ENCODE measurements at regions not wholly inside any gene's neighbourhood (a gene's known extent, or its start where the extent isn't known, plus 50 kb on each side); places are given as distances from the start of the nearest gene placed in this dataset.

DNA sequence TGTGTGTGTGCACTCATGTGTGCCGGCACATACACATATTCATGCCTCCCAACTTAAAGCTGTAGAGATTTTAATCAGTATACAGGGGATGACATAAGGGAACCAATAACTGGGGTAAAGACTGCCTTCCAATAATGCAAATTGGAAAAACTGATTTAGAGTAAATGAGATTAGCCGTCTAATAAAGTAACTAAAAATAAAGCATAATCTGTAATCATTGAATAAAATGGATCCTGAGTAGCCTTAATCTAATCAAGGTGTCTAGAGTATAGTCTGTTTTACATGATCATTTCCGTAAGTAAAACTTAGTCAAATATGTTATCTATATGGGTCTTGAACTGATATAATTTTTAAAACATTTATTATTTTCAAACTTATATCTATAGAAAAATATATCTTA, 925.8 kb downstream of the FSTL5 start:
- no peak overlapping the region for H3K4me3 ChIP-seq
- intact Hi-C loops (cut with DNase I), result no loop called here
- ATAC-seq, result no peak

DNA sequence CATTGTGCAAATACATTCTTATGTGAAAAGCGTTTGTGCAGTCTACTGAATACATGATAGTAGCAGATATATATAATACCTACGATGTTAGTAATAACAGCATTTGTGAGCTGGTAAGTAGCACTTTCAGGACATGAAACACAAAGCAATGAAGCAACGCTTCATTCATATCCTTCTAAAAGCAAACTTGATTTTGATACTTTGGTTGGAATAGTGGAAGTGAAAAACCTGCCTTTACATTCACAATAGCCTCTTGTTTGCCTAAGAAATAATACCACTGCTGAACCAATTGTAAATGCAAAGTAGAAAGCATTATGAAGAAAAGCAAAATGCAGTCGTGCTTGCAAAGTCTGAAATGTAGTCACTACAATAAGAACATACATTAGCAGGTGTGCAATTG, 926.3 kb downstream of the FSTL5 start:
- H3K27ac ChIP-seq, result no peak overlapping the region
- H3K9me3 ChIP-seq, result no peaks in the 10 kb centered on the region
- DNase-seq, result no peak
- no peaks in the 10 kb centered on the region for H3K36me3 ChIP-seq
- TF ChIP-seq, protein P1, sequence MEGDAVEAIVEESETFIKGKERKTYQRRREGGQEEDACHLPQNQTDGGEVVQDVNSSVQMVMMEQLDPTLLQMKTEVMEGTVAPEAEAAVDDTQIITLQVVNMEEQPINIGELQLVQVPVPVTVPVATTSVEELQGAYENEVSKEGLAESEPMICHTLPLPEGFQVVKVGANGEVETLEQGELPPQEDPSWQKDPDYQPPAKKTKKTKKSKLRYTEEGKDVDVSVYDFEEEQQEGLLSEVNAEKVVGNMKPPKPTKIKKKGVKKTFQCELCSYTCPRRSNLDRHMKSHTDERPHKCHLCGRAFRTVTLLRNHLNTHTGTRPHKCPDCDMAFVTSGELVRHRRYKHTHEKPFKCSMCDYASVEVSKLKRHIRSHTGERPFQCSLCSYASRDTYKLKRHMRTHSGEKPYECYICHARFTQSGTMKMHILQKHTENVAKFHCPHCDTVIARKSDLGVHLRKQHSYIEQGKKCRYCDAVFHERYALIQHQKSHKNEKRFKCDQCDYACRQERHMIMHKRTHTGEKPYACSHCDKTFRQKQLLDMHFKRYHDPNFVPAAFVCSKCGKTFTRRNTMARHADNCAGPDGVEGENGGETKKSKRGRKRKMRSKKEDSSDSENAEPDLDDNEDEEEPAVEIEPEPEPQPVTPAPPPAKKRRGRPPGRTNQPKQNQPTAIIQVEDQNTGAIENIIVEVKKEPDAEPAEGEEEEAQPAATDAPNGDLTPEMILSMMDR (IDR thresholded peaks at IDR 0.05), result no peak
- no peaks in the 10 kb centered on the region for H3K27me3 ChIP-seq
- no peak overlapping the region for H3K4me3 ChIP-seq
- ATAC-seq, result no peak
- intact Hi-C loops (cut with DNase I), result no loop called here
- H3K4me1 ChIP-seq, result no peaks in the 10 kb centered on the region

More for the DNA sequence above, 925.8 kb downstream of the FSTL5 start:
- Histone ChIP-seq H3K36me3 (no peaks in the 10 kb centered on the region), H3K9me3 (no peaks in the 10 kb centered on the region), H3K27me3 (no peaks in the 10 kb centered on the region), H3K27ac (no peak overlapping the region), H3K4me1 (no peaks in the 10 kb centered on the region)
- TF ChIP-seq, protein P1 (IDR thresholded peaks at IDR 0.05), result no peak
- DNase-seq, result no peak

DNA sequence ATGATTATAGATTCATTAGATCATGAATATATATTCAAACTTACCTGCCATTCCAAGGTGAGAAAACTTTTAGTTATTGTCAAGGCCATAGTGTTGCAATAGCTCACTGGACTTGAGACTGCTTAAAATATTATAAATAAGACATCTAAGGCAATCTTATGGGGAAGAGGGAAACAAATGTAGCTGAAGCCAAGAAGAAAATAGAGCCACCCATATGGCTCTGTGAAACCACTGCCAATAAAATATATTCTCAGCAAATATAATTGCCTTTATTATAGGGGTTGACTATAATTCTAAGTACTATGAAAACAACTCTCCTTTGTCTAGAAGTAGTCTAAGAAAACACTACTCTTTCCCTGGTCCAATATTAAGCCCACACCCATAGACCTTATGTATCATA, 938.5 kb downstream of the FSTL5 start:
- no peak for DNase-seq
- intact Hi-C loops (cut with DNase I), result no loop called here
- H3K4me1 ChIP-seq, result no peaks in the 10 kb centered on the region
- no peak overlapping the region for H3K4me3 ChIP-seq
- H3K36me3 ChIP-seq, result no peaks in the 10 kb centered on the region
- TF ChIP-seq, protein P1 (IDR thresholded peaks at IDR 0.05), result no peak
- peaks cover 0 to 19% of the 10 kb centered on the region in 2 donors for H3K9me3 ChIP-seq
- no peak overlapping the region for H3K27ac ChIP-seq
- ATAC-seq, result no peak
- no peaks in the 10 kb centered on the region for H3K27me3 ChIP-seq

DNA sequence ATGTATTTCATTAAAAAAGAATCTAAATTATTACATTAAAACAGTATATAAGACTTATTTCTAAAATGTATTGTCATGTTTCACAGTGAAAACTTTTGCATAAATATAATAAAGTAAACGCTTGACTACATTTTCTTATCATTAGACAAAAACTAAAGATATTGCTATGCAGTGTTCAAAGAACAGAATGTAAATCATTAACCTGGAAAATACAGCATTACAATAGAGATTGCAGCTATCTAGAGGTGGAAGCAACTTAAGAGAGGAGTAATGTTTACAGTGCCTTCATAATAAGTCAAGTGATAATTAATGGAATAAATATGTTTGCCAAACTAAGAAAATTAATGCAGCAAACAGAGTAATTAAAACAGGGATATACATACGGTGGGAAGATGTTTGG, 940.9 kb downstream of the FSTL5 start:
- no peak for DNase-seq
- ATAC-seq, result no peak
- H3K27me3 ChIP-seq, result no peaks in the 10 kb centered on the region
- TF ChIP-seq, protein P1 (IDR thresholded peaks at IDR 0.05), result no peak
- H3K4me1 ChIP-seq, result no peaks in the 10 kb centered on the region
- H3K4me3 ChIP-seq, result no peak overlapping the region
- H3K27ac ChIP-seq, result no peak overlapping the region
- intact Hi-C loops (cut with DNase I), result no loop called here
- H3K9me3 ChIP-seq, result peaks cover 0 to 15% of the 10 kb centered on the region in 2 donors
- no peaks in the 10 kb centered on the region for H3K36me3 ChIP-seq

DNA sequence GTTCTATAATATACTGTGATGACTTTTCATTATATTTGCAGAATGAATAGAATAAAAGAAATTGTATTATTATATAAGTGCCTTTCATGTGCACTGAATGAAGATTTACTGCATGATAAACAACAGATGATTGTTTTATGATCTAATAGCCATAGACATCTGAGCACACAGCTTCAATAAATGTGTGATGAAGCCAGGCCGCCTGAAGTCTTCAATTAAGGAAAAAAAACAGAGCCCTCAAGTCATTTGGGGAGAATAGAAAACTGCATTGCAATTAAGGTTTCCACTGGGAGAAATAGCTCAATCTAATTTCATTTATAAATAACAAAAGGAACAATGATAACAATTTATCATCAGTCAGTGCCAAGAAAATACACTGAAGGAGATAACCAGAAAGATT, 955.2 kb downstream of the FSTL5 start:
- H3K4me3 ChIP-seq, result no peak overlapping the region
- intact Hi-C loops (cut with DNase I), result no loop called here
- H3K4me1 ChIP-seq, result no peaks in the 10 kb centered on the region
- H3K27ac ChIP-seq, result no peak overlapping the region
- no peaks in the 10 kb centered on the region for H3K36me3 ChIP-seq
- no peaks in the 10 kb centered on the region for H3K27me3 ChIP-seq
- DNase-seq (no peak), ATAC-seq (no peak)
- TF ChIP-seq, protein P1 (IDR thresholded peaks at IDR 0.05), result no peak
- peaks cover 0 to 25% of the 10 kb centered on the region in 2 donors for H3K9me3 ChIP-seq
